ENCODE measurements at regions not wholly inside any gene's neighbourhood (a gene's known extent, or its start where the extent isn't known, plus 50 kb on each side); places are given as distances from the start of the nearest gene placed in this dataset.

DNA sequence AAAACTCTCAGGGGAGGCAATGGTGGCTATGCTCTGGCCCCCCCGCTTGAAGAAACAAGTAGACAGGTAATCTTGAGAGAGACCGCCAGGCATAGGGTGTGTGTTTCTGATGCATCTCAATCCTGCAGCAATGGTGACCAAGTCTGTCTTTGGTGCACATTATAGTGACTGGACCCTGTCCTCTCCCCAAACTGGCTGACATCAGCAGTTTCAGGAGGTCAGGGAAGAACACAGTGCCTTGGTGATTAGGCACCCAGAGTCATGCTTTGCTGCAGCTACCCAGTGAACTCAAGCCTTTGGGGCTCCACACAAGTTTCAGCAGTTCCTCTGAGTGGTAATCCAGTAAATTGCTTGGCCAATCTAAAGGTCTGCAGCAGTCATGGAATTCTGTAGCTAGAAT, 318.3 kb downstream of the SPIN4 start:
- TF ChIP-seq, protein P1, sequence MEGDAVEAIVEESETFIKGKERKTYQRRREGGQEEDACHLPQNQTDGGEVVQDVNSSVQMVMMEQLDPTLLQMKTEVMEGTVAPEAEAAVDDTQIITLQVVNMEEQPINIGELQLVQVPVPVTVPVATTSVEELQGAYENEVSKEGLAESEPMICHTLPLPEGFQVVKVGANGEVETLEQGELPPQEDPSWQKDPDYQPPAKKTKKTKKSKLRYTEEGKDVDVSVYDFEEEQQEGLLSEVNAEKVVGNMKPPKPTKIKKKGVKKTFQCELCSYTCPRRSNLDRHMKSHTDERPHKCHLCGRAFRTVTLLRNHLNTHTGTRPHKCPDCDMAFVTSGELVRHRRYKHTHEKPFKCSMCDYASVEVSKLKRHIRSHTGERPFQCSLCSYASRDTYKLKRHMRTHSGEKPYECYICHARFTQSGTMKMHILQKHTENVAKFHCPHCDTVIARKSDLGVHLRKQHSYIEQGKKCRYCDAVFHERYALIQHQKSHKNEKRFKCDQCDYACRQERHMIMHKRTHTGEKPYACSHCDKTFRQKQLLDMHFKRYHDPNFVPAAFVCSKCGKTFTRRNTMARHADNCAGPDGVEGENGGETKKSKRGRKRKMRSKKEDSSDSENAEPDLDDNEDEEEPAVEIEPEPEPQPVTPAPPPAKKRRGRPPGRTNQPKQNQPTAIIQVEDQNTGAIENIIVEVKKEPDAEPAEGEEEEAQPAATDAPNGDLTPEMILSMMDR (IDR thresholded peaks at IDR 0.05): no peak
- TF ChIP-seq POLR2A (IDR thresholded peaks at IDR 0.05): no peak

Measured in Peyer's patch (tissue), 4 donors.